ENCODE measurements at regions not wholly inside any gene's neighbourhood (a gene's known extent, or its start where the extent isn't known, plus 50 kb on each side); places are given as distances from the start of the nearest gene placed in this dataset.
"Not testable (repeated sequence)": the region's sequence is repeated elsewhere in the genome, so short reads cannot be mapped to it uniquely, and the experiment has no call there.

DNA sequence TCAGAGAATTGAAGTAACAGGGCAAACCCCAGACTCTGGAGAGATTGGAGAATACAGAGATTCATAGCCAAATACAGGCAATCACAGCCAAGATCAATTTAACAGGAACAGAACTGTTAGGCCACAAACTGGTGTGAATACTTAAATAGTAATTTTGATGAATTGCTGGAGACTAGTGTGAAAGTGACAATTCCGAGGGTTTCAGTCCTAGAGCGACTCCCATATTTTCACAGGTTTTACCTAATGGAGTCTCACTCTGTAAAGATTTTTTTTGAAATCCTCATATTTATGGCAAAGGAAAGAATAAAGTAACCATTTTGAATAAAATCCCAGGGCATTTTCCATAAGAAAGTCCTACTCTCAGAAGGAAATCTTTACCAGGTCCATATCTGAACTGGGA is 135.5 kb downstream of the MMUT start:
- DNase-seq (ENCODE audit: low read depth) = no peak
- no peak overlapping the region for H3K4me3 ChIP-seq (ENCODE audit: low read depth, low read length)
- TF ChIP-seq, protein P1, sequence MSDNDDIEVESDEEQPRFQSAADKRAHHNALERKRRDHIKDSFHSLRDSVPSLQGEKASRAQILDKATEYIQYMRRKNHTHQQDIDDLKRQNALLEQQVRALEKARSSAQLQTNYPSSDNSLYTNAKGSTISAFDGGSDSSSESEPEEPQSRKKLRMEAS (IDR thresholded peaks at IDR 0.05; ENCODE audit: low read depth, low read length) = no peak

- H3K4me3 ChIP-seq (ENCODE audit: low read depth, low read length) = no peak overlapping the region
- DNase-seq (ENCODE audit: low read depth) = no peak
- no peak for TF ChIP-seq POLR2A (IDR thresholded peaks at IDR 0.05; ENCODE audit: extremely low read depth, insufficient read length)
- no peak for TF ChIP-seq MYC (IDR thresholded peaks at IDR 0.05; ENCODE audit: low read depth, low read length)
These were observed 136.0 kb downstream of the MMUT start for GRCh38 chr6:49327005-49327404.

DNA sequence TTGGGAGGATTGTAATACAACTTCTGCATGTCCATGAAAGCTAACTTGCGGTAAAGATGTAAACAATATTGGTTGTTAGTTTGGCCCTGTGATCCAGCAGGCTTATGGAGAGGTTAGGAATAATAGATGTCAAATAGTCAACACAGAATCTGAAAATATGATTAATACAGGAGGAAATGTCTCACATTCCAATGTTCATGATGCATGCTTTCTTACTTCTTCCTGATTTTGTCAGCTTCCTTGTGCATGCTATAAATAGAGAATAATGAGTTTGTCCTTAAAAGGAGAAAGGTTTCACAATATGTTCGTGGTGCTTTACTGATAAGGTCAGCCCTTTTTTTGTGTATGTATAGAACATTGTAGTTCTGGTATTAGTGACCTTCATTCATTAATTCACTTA is 136.7 kb downstream of the MMUT start:
- TF ChIP-seq MYC (IDR thresholded peaks at IDR 0.05; ENCODE audit: low read depth, low read length) = no peak
- no peak for TF ChIP-seq POLR2A (IDR thresholded peaks at IDR 0.05; ENCODE audit: extremely low read depth, insufficient read length)
- TF ChIP-seq, protein P1 (IDR thresholded peaks at IDR 0.05; ENCODE audit: low read depth, low read length) = no peak
- no peak for TF ChIP-seq CTCF (IDR thresholded peaks at IDR 0.05; ENCODE audit: low read depth, low read length)
- no peak for DNase-seq (ENCODE audit: low read depth)
- no peak overlapping the region for H3K4me3 ChIP-seq (ENCODE audit: low read depth, low read length)

- TF ChIP-seq, protein P1 (IDR thresholded peaks at IDR 0.05; ENCODE audit: low read depth, low read length) = no peak
- TF ChIP-seq POLR2A (IDR thresholded peaks at IDR 0.05; ENCODE audit: extremely low read depth, insufficient read length) (no peak), CTCF (IDR thresholded peaks at IDR 0.05; ENCODE audit: low read depth, low read length) (no peak), MYC (IDR thresholded peaks at IDR 0.05; ENCODE audit: low read depth, low read length) (no peak)
- DNase-seq (ENCODE audit: low read depth) = no peak
- no peak overlapping the region for H3K4me3 ChIP-seq (ENCODE audit: low read depth, low read length)
These were observed 137.2 kb downstream of the MMUT start for GRCh38 chr6:49325891-49326290.

- no peak overlapping the region for H3K4me3 ChIP-seq (ENCODE audit: low read depth, low read length)
- no peak for DNase-seq (ENCODE audit: low read depth)
- no peak for TF ChIP-seq MYC (IDR thresholded peaks at IDR 0.05; ENCODE audit: low read depth, low read length)
- no peak for TF ChIP-seq POLR2A (IDR thresholded peaks at IDR 0.05; ENCODE audit: extremely low read depth, insufficient read length)
- TF ChIP-seq, protein P1 (IDR thresholded peaks at IDR 0.05; ENCODE audit: low read depth, low read length) = no peak
- TF ChIP-seq CTCF (IDR thresholded peaks at IDR 0.05; ENCODE audit: low read depth, low read length) = no peak
These were observed 140.2 kb downstream of the MMUT start for GRCh38 chr6:49322861-49323260.

- H3K4me3 ChIP-seq (ENCODE audit: low read depth, low read length) = no peak overlapping the region
- TF ChIP-seq MYC (IDR thresholded peaks at IDR 0.05; ENCODE audit: low read depth, low read length) (no peak), POLR2A (IDR thresholded peaks at IDR 0.05; ENCODE audit: extremely low read depth, insufficient read length) (no peak), CTCF (IDR thresholded peaks at IDR 0.05; ENCODE audit: low read depth, low read length) (no peak)
- TF ChIP-seq, protein P1 (IDR thresholded peaks at IDR 0.05; ENCODE audit: low read depth, low read length) = no peak
- DNase-seq (ENCODE audit: low read depth) = no peak
These were observed 141.4 kb downstream of the MMUT start for GRCh38 chr6:49321561-49322072.

DNA sequence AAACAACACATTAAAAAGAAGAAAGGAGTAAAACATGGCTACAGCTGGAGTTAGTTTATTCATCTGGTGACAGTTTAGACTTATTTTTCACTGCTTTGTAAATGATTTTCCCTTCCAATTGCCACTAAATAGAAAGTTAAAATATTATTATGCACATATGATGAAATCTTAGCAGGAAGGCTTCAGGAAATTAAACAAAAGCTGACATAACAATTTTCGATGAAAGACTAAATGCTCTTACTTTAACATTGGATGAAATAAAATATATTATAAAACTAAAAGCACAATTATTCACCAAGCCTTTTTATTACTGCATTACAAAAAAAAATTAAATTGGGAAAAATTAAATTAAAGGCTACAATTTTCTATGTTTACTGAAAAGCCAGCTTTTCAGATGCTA is 158.0 kb downstream of the MMUT start:
- H3K4me3 ChIP-seq (ENCODE audit: low read depth, low read length) = no peak overlapping the region
- DNase-seq (ENCODE audit: low read depth) = no peak
- TF ChIP-seq, protein P1 (IDR thresholded peaks at IDR 0.05; ENCODE audit: low read depth, low read length) = no peak
- TF ChIP-seq MYC (IDR thresholded peaks at IDR 0.05; ENCODE audit: low read depth, low read length) (no peak), POLR2A (IDR thresholded peaks at IDR 0.05; ENCODE audit: extremely low read depth, insufficient read length) (no peak), CTCF (IDR thresholded peaks at IDR 0.05; ENCODE audit: low read depth, low read length) (no peak)

DNA sequence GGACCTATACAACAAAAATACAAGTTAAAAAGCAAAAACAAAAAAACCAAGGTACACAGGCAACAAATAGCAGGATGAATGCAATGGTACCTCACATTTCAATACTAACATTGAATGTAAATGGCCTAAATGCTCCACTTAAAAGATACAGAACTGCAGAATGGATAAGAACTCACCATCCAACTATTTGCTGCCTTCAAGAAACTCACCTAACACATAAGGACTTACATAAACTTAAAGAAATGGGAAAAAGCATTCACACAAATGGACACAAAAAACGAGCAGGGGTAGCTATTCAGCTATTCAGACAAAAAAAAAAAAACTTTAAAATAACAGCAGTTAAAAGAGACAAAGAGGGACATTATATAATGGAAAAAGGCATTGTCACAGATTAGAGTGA is 158.7 kb downstream of the MMUT start:
- H3K4me3 ChIP-seq (ENCODE audit: low read depth, low read length); DNase-seq (ENCODE audit: low read depth): not testable (repeated sequence)

Measured in NB4 (cell line).